HL-60/S4 (cell line): ENCODE measurements at regions not wholly inside any gene's neighbourhood (a gene's known extent, or its start where the extent isn't known, plus 50 kb on each side); places are given as distances from the start of the nearest gene placed in this dataset.

Source experiments
- in situ Hi-C: fragments of 300-500 bp; cut with MboI; formaldehyde crosslinking; loops from 2 replicates; pipeline ENCODE4 v1.14.3; 2022; ENCODE audit warnings: low sequenced_read_pairs

DNA sequence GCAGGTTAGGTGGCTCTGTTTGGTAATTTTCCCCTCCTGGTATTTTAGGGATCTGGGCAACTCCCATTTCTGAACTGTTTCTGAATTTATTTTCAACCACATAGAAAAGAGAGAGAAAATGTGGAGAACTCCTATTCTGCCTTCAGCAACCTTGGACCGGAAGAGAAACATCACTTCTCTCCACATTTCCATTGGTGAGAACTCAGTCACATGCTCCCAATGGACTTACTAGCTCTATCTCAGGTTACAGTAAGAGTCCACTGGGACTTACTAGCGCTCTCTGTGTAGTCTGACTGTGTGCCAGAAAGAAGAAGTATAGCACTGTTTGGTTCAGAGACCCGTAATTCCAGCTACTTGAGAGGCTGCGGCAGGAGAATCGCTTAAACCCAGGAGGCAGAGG, 383.2 kb downstream of the DUSP6 start:
- in situ Hi-C loops = no loop called here

- in situ Hi-C loops = no loop called here
These were observed 380.1 kb upstream of the KITLG start for GRCh38 chr12:88960213-88960878.

- in situ Hi-C loops = no loop called here
These were observed 378.7 kb upstream of the KITLG start for GRCh38 chr12:88958946-88959345.

DNA sequence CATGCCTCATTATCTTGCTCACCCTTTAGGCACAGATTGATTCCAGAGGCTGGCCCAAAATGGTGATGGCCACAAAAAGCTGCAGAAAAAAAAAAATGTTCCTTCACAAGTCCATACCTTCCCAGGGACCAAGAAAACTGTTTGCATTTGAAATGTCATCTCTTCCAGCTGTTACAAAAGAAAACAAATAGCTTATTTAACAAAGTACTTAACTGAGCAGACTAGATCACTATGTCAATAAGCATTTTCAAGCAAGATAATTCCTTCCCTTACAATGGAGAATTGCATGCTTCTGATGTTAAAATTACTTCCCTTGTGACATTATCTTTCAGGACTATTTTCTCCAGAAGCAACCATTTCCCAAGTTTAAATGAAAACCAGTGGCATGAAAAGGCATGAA, 377.9 kb upstream of the KITLG start:
- in situ Hi-C loops = no loop called here

- in situ Hi-C loops = no loop called here
These were observed 377.1 kb upstream of the KITLG start for GRCh38 chr12:88957358-88957757.

- in situ Hi-C loops = no loop called here
These were observed 375.3 kb upstream of the KITLG start for GRCh38 chr12:88955531-88955930.

GRCh38 chr12:88953029-88953586, 372.8 kb upstream of the KITLG start:
- in situ Hi-C loops = no loop called here

GRCh38 chr12:88952562-88952942, 372.3 kb upstream of the KITLG start:
- in situ Hi-C loops = no loop called here

DNA sequence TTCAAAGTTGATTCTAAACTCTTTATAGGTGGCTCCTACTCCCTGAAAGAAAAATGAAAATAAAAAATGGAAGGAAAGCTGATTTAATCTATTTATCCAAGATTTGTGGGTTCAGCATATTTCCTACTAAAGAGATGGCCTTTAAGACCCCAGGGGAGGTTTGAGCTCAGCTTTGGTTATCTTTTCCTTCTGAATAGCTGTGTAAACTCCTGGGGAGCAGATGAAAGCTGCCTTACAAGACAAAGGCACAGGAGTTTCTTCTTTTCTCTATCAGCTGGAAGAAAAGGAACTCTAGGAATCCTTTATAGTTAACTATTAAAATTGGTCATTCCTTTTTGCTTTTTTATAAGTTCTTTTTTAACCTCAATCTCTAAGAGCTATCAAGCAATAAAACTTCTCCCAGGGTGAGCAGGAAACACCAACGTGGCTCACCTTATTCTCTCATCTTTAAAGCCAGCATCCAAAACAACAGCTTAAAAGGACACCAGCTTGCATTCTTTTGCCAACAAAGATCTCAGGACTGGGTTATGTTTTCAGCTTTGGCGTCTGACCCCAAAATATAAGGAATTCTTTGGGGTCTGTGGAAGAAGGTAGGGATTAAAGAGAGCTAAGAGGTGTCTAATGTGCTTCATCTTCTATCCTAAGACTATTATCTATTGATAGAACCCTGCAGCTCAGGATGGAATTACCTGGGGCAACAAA, 371.7 kb upstream of the KITLG start:
- in situ Hi-C loops = no loop called here

GRCh38 chr12:88951177-88951576, 370.9 kb upstream of the KITLG start:
- in situ Hi-C loops = no loop called here

- in situ Hi-C loops = no loop called here
These were observed 367.3 kb upstream of the KITLG start for GRCh38 chr12:88947486-88948043.

DNA sequence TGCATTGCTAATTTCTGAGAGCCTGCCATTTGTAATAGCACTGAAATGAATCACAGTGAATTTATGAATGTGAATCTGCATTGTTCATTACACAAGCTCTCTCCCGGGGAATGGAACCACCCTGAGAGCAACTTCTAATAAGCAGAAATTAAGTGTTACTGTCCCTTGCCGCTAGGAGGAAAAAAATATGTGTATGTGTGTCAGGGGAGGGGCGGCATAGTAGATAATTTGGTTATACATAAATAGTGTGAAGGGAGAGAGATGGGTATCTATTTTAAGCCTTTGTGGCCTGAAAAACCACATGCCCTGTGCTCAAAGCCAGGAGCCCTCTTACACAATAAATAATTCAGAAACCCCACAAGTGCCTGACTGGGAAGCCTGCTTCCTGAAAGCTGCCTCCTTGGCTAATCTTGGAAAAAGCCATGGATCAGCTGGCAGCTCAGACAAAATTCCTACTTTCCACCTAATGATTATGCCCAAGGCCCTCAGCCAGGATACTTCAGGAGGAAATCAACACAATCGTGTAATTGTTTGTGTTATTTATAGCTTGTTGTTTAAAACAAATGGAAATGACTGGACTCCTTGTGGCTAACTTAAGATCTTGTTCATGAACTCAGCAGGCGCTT, 366.2 kb upstream of the KITLG start:
- in situ Hi-C loops = no loop called here

DNA sequence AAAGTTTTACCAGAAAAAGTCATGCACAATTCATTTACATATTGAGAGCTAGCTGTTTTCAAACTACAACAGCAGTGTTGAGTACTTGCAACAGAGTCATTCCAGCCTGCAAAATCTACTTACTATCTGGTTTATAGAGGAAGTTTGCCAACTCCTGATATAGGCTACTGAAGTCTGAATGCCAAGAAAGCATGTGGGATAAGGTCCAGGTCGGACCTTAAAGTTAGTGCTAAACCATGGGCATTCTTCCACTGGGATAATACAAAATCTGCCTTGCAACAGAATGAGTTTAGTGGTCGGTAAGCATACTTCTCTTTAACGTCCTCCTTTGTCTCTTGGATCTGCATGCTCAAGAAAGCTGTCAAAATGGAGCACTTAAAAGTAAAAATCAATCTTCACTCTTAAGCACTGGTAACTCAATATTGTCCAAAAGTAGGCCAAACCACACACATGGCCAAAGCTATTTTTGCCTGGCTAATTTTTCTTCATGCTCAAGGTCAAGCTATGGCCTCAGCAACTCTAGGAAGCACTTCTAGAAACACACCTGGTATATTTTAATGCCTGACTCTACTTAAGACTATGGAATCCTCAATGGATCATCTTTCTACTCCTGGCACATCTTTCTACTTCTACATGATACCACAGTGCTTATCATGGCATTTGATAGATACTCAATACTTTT, 364.9 kb upstream of the KITLG start:
- in situ Hi-C loops = no loop called here

DNA sequence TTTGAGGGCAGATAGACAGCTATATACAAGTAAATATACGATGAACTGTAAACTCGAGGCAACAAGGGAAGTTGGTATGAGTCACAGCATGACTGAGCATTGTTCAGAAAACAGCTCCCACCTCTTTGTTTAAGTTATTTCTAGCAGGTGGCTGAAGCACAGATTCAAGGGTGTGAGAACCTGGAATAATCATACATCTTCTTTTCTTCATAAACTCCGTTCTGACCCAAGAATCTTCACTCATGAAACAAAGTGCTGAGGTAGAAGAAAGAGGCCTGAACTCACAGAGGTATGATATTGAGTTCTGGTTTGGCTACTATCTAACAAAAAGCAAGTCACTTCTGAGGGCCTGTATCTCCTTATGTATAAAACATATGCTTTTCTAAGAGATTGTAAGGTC, 364.1 kb upstream of the KITLG start:
- in situ Hi-C loops = no loop called here

- in situ Hi-C loops = no loop called here
These were observed 360.6 kb upstream of the KITLG start for GRCh38 chr12:88940854-88941253.

DNA sequence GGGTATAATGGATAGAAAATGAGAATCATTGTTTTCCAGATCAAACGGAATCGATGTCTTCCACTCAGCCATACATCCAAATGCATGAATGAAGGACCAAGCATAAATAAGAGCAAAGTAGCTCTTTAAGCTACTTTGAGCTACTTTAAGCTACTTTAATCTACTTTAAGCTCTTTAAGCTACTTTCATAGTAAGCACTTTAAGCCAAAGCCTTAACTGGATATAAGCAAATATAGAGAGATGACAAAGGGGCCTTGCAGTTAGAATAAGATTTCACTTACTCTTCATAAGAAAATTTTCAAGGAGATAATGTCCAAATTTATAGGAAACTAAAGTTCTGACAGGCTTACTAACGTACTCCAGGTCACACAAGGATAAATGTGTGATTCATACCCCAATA, 355.6 kb upstream of the KITLG start:
- in situ Hi-C loops = no loop called here

DNA sequence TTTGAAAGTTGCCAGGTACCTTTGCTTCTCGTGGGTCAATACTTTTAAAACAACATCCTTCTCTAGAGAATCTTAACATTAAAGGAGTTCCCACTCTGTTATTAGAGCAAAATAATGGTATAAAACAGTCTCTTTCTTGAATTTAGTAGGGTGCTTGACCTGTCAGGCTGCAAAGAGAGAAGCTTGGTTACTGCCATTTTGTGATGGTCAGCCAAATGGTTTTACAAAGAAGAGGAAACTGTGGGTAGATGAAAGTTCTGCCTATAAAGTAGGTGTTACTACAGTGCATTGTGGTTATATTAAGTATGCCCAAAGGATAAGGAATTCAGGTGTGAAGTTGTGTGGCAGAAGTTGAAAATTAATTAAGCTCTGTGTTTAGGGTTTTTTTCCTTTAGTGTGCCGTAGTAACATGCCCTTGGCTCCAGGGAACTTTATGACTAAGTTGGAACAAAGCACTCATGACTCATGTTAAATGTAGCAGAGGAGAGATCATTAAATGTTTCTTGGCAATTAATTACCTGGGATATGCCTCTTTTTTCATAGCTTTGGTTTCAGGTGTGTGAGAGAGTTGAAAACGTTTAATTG, 354.0 kb upstream of the KITLG start:
- in situ Hi-C loops = no loop called here

GRCh38 chr12:88932457-88932856, 352.2 kb upstream of the KITLG start:
- in situ Hi-C loops = no loop called here

- in situ Hi-C loops = no loop called here
These were observed 351.3 kb upstream of the KITLG start for GRCh38 chr12:88931598-88931997.

GRCh38 chr12:88925454-88925853, 345.2 kb upstream of the KITLG start:
- in situ Hi-C loops = no loop called here

DNA sequence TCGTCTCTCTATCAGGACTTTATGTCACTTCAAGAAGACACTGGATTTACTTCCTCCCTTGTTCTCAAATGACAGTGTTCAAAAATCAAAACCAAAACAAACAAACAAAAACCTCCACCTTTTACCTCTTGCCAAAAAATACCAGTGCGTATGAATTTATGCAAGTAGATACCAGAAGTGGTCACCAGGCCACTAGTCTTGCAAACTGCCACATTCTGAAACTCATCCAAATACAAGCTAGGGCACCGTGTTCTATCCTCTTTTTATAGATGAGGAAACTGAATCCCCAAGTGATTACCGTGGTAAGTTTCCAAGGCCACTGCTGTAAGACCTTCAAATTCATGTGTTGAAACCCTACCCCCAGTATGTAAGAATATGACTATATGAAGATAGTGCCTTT, 343.9 kb upstream of the KITLG start:
- in situ Hi-C loops = no loop called here
